ENCODE measurements at regions not wholly inside any gene's neighbourhood (a gene's known extent, or its start where the extent isn't known, plus 50 kb on each side); places are given as distances from the start of the nearest gene placed in this dataset.

- H3K27me3 ChIP-seq = no peaks in the 10 kb centered on the region
- no peak for TF ChIP-seq CTCF (IDR thresholded peaks at IDR 0.05)
- no peaks in the 10 kb centered on the region for H3K4me1 ChIP-seq
- H3K9me3 ChIP-seq = no peaks in the 10 kb centered on the region
- H3K27ac ChIP-seq = no peak overlapping the region
- DNase-seq = peak in 1 of 2 donors; percentile 31
- no peak overlapping the region for H3K4me3 ChIP-seq
- no peaks in the 10 kb centered on the region for H3K36me3 ChIP-seq
- intact Hi-C loops (cut with DNase I; ENCODE audit: low total_unique reads) = no loop called here
Measured at GRCh38 chr11:62030071-62030684, 62.7 kb upstream of the FTH1 start.

- Histone ChIP-seq H3K36me3 (no peaks in the 10 kb centered on the region), H3K27me3 (no peaks in the 10 kb centered on the region), H3K27ac (no peak overlapping the region), H3K4me1 (no peaks in the 10 kb centered on the region), H3K4me3 (no peak overlapping the region), H3K9me3 (no peaks in the 10 kb centered on the region)
- no peak for TF ChIP-seq CTCF (IDR thresholded peaks at IDR 0.05)
- DNase-seq = no peak
- intact Hi-C loops (cut with DNase I; ENCODE audit: low total_unique reads) = no loop called here
Measured at GRCh38 chr11:62026739-62027370, 59.4 kb upstream of the FTH1 start.

GRCh38 chr11:62025487-62026105, 58.2 kb upstream of the FTH1 start:
- H3K4me1 ChIP-seq = no peaks in the 10 kb centered on the region
- H3K4me3 ChIP-seq = no peak overlapping the region
- H3K27ac ChIP-seq = no peak overlapping the region
- peaks cover 0 to 11% (median 5%) of the 10 kb centered on the region in 3 donors for H3K9me3 ChIP-seq
- intact Hi-C loops (cut with DNase I; ENCODE audit: low total_unique reads) = no loop called here
- no peak for TF ChIP-seq CTCF (IDR thresholded peaks at IDR 0.05)
- peak; percentile 76 to 83 for DNase-seq
- H3K36me3 ChIP-seq = no peaks in the 10 kb centered on the region
- H3K27me3 ChIP-seq = no peaks in the 10 kb centered on the region

GRCh38 chr11:62024936-62025486, 57.6 kb upstream of the FTH1 start:
- Histone ChIP-seq H3K27me3 (no peaks in the 10 kb centered on the region), H3K27ac (no peak overlapping the region), H3K4me3 (no peak overlapping the region), H3K4me1 (no peaks in the 10 kb centered on the region), H3K36me3 (no peaks in the 10 kb centered on the region), H3K9me3 (peaks cover 0 to 11% (median 5%) of the 10 kb centered on the region in 3 donors)
- DNase-seq = no peak
- no peak for TF ChIP-seq CTCF (IDR thresholded peaks at IDR 0.05)
- intact Hi-C loops (cut with DNase I; ENCODE audit: low total_unique reads) = no loop called here

- no peaks in the 10 kb centered on the region for H3K36me3 ChIP-seq
- H3K27me3 ChIP-seq = no peaks in the 10 kb centered on the region
- no peaks in the 10 kb centered on the region for H3K4me1 ChIP-seq
- DNase-seq = no peak
- H3K27ac ChIP-seq = no peak overlapping the region
- no peak for TF ChIP-seq CTCF (IDR thresholded peaks at IDR 0.05)
- intact Hi-C loops (cut with DNase I; ENCODE audit: low total_unique reads) = no loop called here
- no peak overlapping the region for H3K4me3 ChIP-seq
- peaks cover 0 to 11% (median 5%) of the 10 kb centered on the region in 3 donors for H3K9me3 ChIP-seq
Measured at GRCh38 chr11:62022211-62022610, 54.8 kb upstream of the FTH1 start.

All from tibial artery (tissue), 4 donors.